GM12878 (cell line): ENCODE measurements at regions not wholly inside any gene's neighbourhood (a gene's known extent, or its start where the extent isn't known, plus 50 kb on each side); places are given as distances from the start of the nearest gene placed in this dataset.

Source experiments
- ATAC-seq: fragments of 200-7000 bp; cut with Tn5 transposase; 3 replicates; pipeline ENCODE4 v1.9.1; 2020; ENCODE audit warnings: mild to moderate bottlenecking, moderate library complexity
- BruUV-seq: library from RNA; stranded (reverse); fragments of 400-500 nt; replicated peaks from 2 replicates; lab custom pipeline; 2021; lab: Mats Ljungman, UMichigan
- CTCF ChIA-PET: fragments of 300-600 bp; sonication (Branson Sonifier 250); formaldehyde crosslinking; extraction: SDS; loops from one replicate; lab custom pipeline; 2021; ENCODE audit warnings: inconsistent platforms; lab: Yijun Ruan, JAX
- POLR2A ChIA-PET: fragments of 350-600 bp; formaldehyde crosslinking; extraction: SDS; loops from one replicate; lab custom pipeline; 2021; ENCODE audit warnings: inconsistent platforms; lab: Charles Lee
- RAD21 ChIA-PET: fragments of 300-600 bp; sonication (Branson Sonifier 250); formaldehyde crosslinking; loops from one replicate; lab custom pipeline; 2023; ENCODE audit warnings: antibody characterized with exemption; ENCODE audit not compliant: unreplicated experiment; lab: Charles Lee
- SMC1A ChIA-PET: fragments of 300-600 bp; sonication (Branson Sonifier 250); formaldehyde crosslinking; loops from one replicate; lab custom pipeline; 2023; ENCODE audit not compliant: unreplicated experiment, uncharacterized antibody; lab: Charles Lee
- DNase-seq: peaks from one replicate; pipeline ENCODE4 v3.0.0-alpha.2; 2011; ENCODE audit warnings: low read depth, low spot score
- FAIRE-seq: peaks from 3 replicates; lab custom pipeline; 2011; peaks lifted over from hg19 to GRCh38; lab: Jason Lieb, UNC
- H2AFZ ChIP-seq: 2 replicates; pipeline ENCODE4 v1.6.0; 2011; ENCODE audit warnings: low read depth, low read length, control low read depth; ENCODE audit not compliant: control insufficient read depth
- H3K27ac ChIP-seq: 2 replicates; pipeline ENCODE4 v1.5.1; 2011; ENCODE audit warnings: control low read depth; ENCODE audit not compliant: control insufficient read depth, insufficient read depth
- H3K27me3 ChIP-seq, 2 experiments: replicated peaks in 1 of 2; 2 replicates each; pipeline versions ENCODE4 v1.6.0 to v1.6.1; 2011; ENCODE audit warnings: low read length in 1 of 2; ENCODE audit not compliant: control insufficient read depth in 2 of 2, insufficient read depth in 2 of 2
- H3K36me3 ChIP-seq, 2 experiments: 2 replicates each; pipeline ENCODE4 v1.5.1; 2011; ENCODE audit warnings: low read length in 1 of 2; ENCODE audit not compliant: control insufficient read depth in 2 of 2, insufficient read depth in 2 of 2
- H3K4me1 ChIP-seq: 2 replicates; pipeline ENCODE4 v1.6.1; 2011; ENCODE audit warnings: mild to moderate bottlenecking, low read length, moderate library complexity, mixed read lengths; ENCODE audit not compliant: control insufficient read depth, insufficient read depth
- H3K4me2 ChIP-seq: 2 replicates; pipeline ENCODE4 v1.6.0; 2011; ENCODE audit warnings: control low read depth; ENCODE audit not compliant: control insufficient read depth, insufficient read depth
- H3K4me3 ChIP-seq: fragments of 200-600 bp; sonication (generic); 2 replicates; pipeline ENCODE4 v1.5.1; 2016
- H3K79me2 ChIP-seq: 2 replicates; pipeline ENCODE4 v1.6.0; 2011; ENCODE audit warnings: low read length; ENCODE audit not compliant: control insufficient read depth, insufficient read depth
- H3K9ac ChIP-seq: 2 replicates; pipeline ENCODE4 v1.8.0; 2011; ENCODE audit warnings: low read length, control low read depth, mixed read lengths; ENCODE audit not compliant: control insufficient read depth, insufficient read depth
- H3K9me3 ChIP-seq: replicated peaks from 3 replicates; pipeline ENCODE4 v1.5.1; 2011; ENCODE audit warnings: mild to moderate bottlenecking, low read length; ENCODE audit not compliant: control insufficient read depth, insufficient read depth
- H4K20me1 ChIP-seq: 2 replicates; pipeline ENCODE4 v1.6.0; 2011; ENCODE audit not compliant: control insufficient read depth, insufficient read depth
- ASH2L ChIP-seq: fragments of 300-600, 200-600 bp; sonication (generic); IDR thresholded peaks from 2 replicates; pipeline ENCODE4 v1.6.1; 2017; ENCODE audit warnings: low read depth, mild to moderate bottlenecking, borderline replicate concordance
- BMI1 ChIP-seq: fragments of 450-650 bp; IDR thresholded peaks from 2 replicates; pipeline ENCODE4 v1.6.1; 2016; ENCODE audit warnings: mild to moderate bottlenecking, moderate library complexity, borderline replicate concordance
- CTCF ChIP-seq, 3 experiments: IDR thresholded peaks in 2 of 3; conservative IDR thresholded peaks in 1 of 3; 2 replicates each; pipeline ENCODE4 v1.5.1; 2011; ENCODE audit warnings: low read depth in 3 of 3, low read length in 3 of 3, mild to moderate bottlenecking in 3 of 3, control low read depth in 2 of 3, moderate library complexity in 2 of 3, inconsistent platforms in 1 of 3, mixed read lengths in 1 of 3; ENCODE audit not compliant: control insufficient read depth in 2 of 3, insufficient read depth in 1 of 3; ENCODE audit errors: extremely low read depth in 1 of 3
- E2F4 ChIP-seq: IDR thresholded peaks from 2 replicates; pipeline ENCODE4 v1.6.1; 2012; ENCODE audit warnings: low read depth, low read length, improper control_type of control experiment
- NFYA ChIP-seq: IDR thresholded peaks from 2 replicates; pipeline ENCODE4 v1.6.1; 2011; ENCODE audit warnings: low read depth, mild to moderate bottlenecking, low read length, improper control_type of control experiment, borderline replicate concordance
- RAD21 ChIP-seq: IDR thresholded peaks from 2 replicates; pipeline ENCODE4 v1.6.1; 2011; ENCODE audit warnings: mild to moderate bottlenecking, low read depth, low read length, moderate library complexity; ENCODE audit not compliant: insufficient read depth
- RUNX3 ChIP-seq: IDR thresholded peaks from 2 replicates; pipeline ENCODE4 v1.6.1; 2012; ENCODE audit warnings: low read length, inconsistent platforms
- SMC3 ChIP-seq: IDR thresholded peaks from 2 replicates; pipeline ENCODE4 v1.6.1; 2011; ENCODE audit warnings: low read length, improper control_type of control experiment, borderline replicate concordance
- YY1 ChIP-seq: IDR thresholded peaks from 2 replicates; pipeline ENCODE4 v1.6.1; 2011; ENCODE audit warnings: low read depth, mild to moderate bottlenecking, low read length
- WGBS: methylation state at CpG from one replicate; pipeline ENCODE4 v1.1.6; 2016; ENCODE audit warnings: low lambda C conversion rate; ENCODE audit not compliant: insufficient replicate concordance, insufficient coverage; ENCODE audit errors: missing lambda C conversion rate; 5-methylcytosine and 5-hydroxymethylcytosine counted together
- in situ Hi-C: fragments of 300-500 bp; cut with MboI; formaldehyde crosslinking; loops from 9 replicates; pipeline ENCODE4 v1.14.3; 2018; ENCODE audit warnings: mixed read lengths
- intact Hi-C: fragments of 100-400 bp; cut with micrococcal nuclease; formaldehyde crosslinking; loops from one replicate; pipeline ENCODE4 v1.14.2; 2022; ENCODE audit not compliant: unreplicated experiment
- TF ChIP-seq, protein P1 (sequence below): fragments of 450-650 bp; formaldehyde crosslinking; IDR thresholded peaks from 2 replicates; pipeline ENCODE4 v1.4.0; 2020; ENCODE audit warnings: mild to moderate bottlenecking, moderate library complexity
- TF ChIP-seq, protein P2 (sequence below): IDR thresholded peaks from 2 replicates; pipeline ENCODE4 v1.6.1; 2012; ENCODE audit warnings: low read length, inconsistent platforms

GRCh38 chr10:4656576-4657194 lies 169.3 kb upstream of the AKR1E2 start:
- POLR2A ChIA-PET: interaction anchor here (0.6 kb wide), 1 partner anchor 11 kb away, joined by 3 read pairs; no protein-coding TSS in a partner anchor

More at GRCh38 chr10:4656576-4657194, 169.3 kb upstream of the AKR1E2 start:
- ChIA-PET CTCF (interaction anchor here (0.6 to 2.8 kb wide), 10 partner anchors 9 to 1464 kb away, joined by 3 to 15 read pairs (median 4); no protein-coding TSS in a partner anchor), SMC1A (interaction anchor here (1.0 to 2.1 kb wide), 4 partner anchors 43 to 1463 kb away, joined by 3 to 7 read pairs (median 3); no protein-coding TSS in a partner anchor)
- no peak overlapping the region for H2AFZ ChIP-seq
- BruUV-seq: no TSS peak
- no peaks in the 10 kb centered on the region for H3K27me3 ChIP-seq
- H3K36me3 ChIP-seq: no peaks in the 10 kb centered on the region
- ATAC-seq: peak; percentile 47; the same call in 1 of the 3 replicates
- intact Hi-C loops (loop anchor here (1.0 to 10.0 kb wide), 5 partner anchors 872 to 1459 kb away; partner anchors contain the start of gene KLF6), in situ Hi-C loops (loop anchor here (10.0 kb wide), 1 partner anchor 1462 kb away; no protein-coding TSS in a partner anchor)
- WGBS: 10% methylated on average over 7 of the region's 7 CpGs
- no peak overlapping the region for H3K9ac ChIP-seq
- no peak for DNase-seq
- H3K9me3 ChIP-seq: no peaks in the 10 kb centered on the region
- H3K4me1 ChIP-seq: no peaks in the 10 kb centered on the region
- no peaks in the 10 kb centered on the region for H3K79me2 ChIP-seq
- H3K4me2 ChIP-seq: no peak overlapping the region
- peak; percentile 99 for FAIRE-seq
- no peak overlapping the region for H3K27ac ChIP-seq
- TF ChIP-seq RUNX3 (0 out of 2 replicates have a peak, but pooled peaks have one; percentile 24), E2F4 (no peak), SMC3 (peak; percentile 89), YY1 (0 out of 2 replicates have a peak, but pooled peaks have one; percentile 41), CTCF (IDR thresholded peaks at IDR 0.05 in 2 of 3, conservative IDR thresholded peaks at IDR 0.05 in 1 of 3; ENCODE audit: control insufficient read depth in 2 of 3, extremely low read depth in 1 of 3, insufficient read depth in 1 of 3, low read depth in 3 of 3, low read length in 3 of 3) (peak; percentile 74 to 79 (median 77)), NFYA (no peak), BMI1 (no peak), RAD21 (peak; percentile 95), ASH2L (no peak)
- TF ChIP-seq, protein P1, sequence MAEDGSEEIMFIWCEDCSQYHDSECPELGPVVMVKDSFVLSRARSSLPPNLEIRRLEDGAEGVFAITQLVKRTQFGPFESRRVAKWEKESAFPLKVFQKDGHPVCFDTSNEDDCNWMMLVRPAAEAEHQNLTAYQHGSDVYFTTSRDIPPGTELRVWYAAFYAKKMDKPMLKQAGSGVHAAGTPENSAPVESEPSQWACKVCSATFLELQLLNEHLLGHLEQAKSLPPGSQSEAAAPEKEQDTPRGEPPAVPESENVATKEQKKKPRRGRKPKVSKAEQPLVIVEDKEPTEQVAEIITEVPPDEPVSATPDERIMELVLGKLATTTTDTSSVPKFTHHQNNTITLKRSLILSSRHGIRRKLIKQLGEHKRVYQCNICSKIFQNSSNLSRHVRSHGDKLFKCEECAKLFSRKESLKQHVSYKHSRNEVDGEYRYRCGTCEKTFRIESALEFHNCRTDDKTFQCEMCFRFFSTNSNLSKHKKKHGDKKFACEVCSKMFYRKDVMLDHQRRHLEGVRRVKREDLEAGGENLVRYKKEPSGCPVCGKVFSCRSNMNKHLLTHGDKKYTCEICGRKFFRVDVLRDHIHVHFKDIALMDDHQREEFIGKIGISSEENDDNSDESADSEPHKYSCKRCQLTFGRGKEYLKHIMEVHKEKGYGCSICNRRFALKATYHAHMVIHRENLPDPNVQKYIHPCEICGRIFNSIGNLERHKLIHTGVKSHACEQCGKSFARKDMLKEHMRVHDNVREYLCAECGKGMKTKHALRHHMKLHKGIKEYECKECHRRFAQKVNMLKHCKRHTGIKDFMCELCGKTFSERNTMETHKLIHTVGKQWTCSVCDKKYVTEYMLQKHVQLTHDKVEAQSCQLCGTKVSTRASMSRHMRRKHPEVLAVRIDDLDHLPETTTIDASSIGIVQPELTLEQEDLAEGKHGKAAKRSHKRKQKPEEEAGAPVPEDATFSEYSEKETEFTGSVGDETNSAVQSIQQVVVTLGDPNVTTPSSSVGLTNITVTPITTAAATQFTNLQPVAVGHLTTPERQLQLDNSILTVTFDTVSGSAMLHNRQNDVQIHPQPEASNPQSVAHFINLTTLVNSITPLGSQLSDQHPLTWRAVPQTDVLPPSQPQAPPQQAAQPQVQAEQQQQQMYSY (CRISPR knock-in tag): no peak
- TF ChIP-seq, protein P2, sequence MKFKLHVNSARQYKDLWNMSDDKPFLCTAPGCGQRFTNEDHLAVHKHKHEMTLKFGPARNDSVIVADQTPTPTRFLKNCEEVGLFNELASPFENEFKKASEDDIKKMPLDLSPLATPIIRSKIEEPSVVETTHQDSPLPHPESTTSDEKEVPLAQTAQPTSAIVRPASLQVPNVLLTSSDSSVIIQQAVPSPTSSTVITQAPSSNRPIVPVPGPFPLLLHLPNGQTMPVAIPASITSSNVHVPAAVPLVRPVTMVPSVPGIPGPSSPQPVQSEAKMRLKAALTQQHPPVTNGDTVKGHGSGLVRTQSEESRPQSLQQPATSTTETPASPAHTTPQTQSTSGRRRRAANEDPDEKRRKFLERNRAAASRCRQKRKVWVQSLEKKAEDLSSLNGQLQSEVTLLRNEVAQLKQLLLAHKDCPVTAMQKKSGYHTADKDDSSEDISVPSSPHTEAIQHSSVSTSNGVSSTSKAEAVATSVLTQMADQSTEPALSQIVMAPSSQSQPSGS: no peak
- TF ChIP-seq, all 136 proteins: peak for 5
- Histone ChIP-seq H3K4me3 (no peak overlapping the region), H4K20me1 (no peaks in the 10 kb centered on the region)
- RAD21 ChIA-PET: interaction anchor here (0.8 to 2.3 kb wide), 4 partner anchors 875 to 1417 kb away, joined by 3 to 6 read pairs (median 3); no protein-coding TSS in a partner anchor
